ENCODE measurements at regions not wholly inside any gene's neighbourhood (a gene's known extent, or its start where the extent isn't known, plus 50 kb on each side); places are given as distances from the start of the nearest gene placed in this dataset.

GRCh38 chr2:6676241-6676640 is 189.5 kb downstream of the CMPK2 start:
- TF ChIP-seq CTCF (conservative IDR thresholded peaks at IDR 0.05): no peak
- no peak for TF ChIP-seq ZFX (IDR thresholded peaks at IDR 0.05)
- no peak overlapping the region for H3K27ac ChIP-seq

GRCh38 chr2:6676776-6677175 is 188.9 kb downstream of the CMPK2 start:
- TF ChIP-seq ZFX (IDR thresholded peaks at IDR 0.05) (no peak), CTCF (conservative IDR thresholded peaks at IDR 0.05) (no peak)
- no peak overlapping the region for H3K27ac ChIP-seq

- H3K27ac ChIP-seq: no peak overlapping the region
- TF ChIP-seq CTCF (conservative IDR thresholded peaks at IDR 0.05): no peak
- TF ChIP-seq ZFX (IDR thresholded peaks at IDR 0.05): no peak
These were observed 186.2 kb downstream of the CMPK2 start for GRCh38 chr2:6679471-6679870.

- H3K27ac ChIP-seq: no peak overlapping the region
- TF ChIP-seq CTCF (conservative IDR thresholded peaks at IDR 0.05) (no peak), ZFX (IDR thresholded peaks at IDR 0.05) (no peak)
These were observed 182.2 kb downstream of the CMPK2 start for GRCh38 chr2:6683516-6683915.

GRCh38 chr2:6685447-6685846 is 180.3 kb downstream of the CMPK2 start:
- no peak for TF ChIP-seq CTCF (conservative IDR thresholded peaks at IDR 0.05)
- TF ChIP-seq ZFX (IDR thresholded peaks at IDR 0.05): no peak
- no peak overlapping the region for H3K27ac ChIP-seq

- no peak overlapping the region for H3K27ac ChIP-seq
These were observed 173.7 kb downstream of the CMPK2 start for GRCh38 chr2:6692056-6692455.

GRCh38 chr2:6692819-6693218 is 172.9 kb downstream of the CMPK2 start:
- no peak overlapping the region for H3K27ac ChIP-seq
- TF ChIP-seq CTCF (conservative IDR thresholded peaks at IDR 0.05) (no peak), ZFX (IDR thresholded peaks at IDR 0.05) (no peak)

More at GRCh38 chr2:6692056-6692455, 173.7 kb downstream of the CMPK2 start:
- TF ChIP-seq CTCF (conservative IDR thresholded peaks at IDR 0.05) (no peak), ZFX (IDR thresholded peaks at IDR 0.05) (no peak)
